Omental fat pad (tissue), 3 donors: ENCODE measurements at regions not wholly inside any gene's neighbourhood (a gene's known extent, or its start where the extent isn't known, plus 50 kb on each side); places are given as distances from the start of the nearest gene placed in this dataset.

ENCODE experiments used
- ATAC-seq: fragments of 150-250 bp; one replicate; pipeline ENCODE4 v1.9.1; 2016; ENCODE audit warnings: mild to moderate bottlenecking, moderate library complexity; ENCODE audit not compliant: low FRiP score
- DNase-seq: peaks from one replicate; pipeline ENCODE4 v3.0.0-alpha.2; 2019; ENCODE audit warnings: low spot score
- TF ChIP-seq, protein P1 (sequence below), 3 donors: fragments of 450-650 bp; IDR thresholded peaks; one replicate each; pipeline ENCODE4 v1.5.1; 2016 to 2017; ENCODE audit warnings: antibody characterized with exemption in 3 of 3, mild to moderate bottlenecking in 3 of 3, moderate library complexity in 2 of 3

- DNase-seq (no peak), ATAC-seq (no peak)
- TF ChIP-seq, protein P1, sequence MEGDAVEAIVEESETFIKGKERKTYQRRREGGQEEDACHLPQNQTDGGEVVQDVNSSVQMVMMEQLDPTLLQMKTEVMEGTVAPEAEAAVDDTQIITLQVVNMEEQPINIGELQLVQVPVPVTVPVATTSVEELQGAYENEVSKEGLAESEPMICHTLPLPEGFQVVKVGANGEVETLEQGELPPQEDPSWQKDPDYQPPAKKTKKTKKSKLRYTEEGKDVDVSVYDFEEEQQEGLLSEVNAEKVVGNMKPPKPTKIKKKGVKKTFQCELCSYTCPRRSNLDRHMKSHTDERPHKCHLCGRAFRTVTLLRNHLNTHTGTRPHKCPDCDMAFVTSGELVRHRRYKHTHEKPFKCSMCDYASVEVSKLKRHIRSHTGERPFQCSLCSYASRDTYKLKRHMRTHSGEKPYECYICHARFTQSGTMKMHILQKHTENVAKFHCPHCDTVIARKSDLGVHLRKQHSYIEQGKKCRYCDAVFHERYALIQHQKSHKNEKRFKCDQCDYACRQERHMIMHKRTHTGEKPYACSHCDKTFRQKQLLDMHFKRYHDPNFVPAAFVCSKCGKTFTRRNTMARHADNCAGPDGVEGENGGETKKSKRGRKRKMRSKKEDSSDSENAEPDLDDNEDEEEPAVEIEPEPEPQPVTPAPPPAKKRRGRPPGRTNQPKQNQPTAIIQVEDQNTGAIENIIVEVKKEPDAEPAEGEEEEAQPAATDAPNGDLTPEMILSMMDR (IDR thresholded peaks at IDR 0.05): no peak
These were observed 194.9 kb downstream of the SKIDA1 start for GRCh38 chr10:21330628-21331020.

- TF ChIP-seq, protein P1 (IDR thresholded peaks at IDR 0.05): no peak
- ATAC-seq (peak; percentile 61), DNase-seq (no peak)
These were observed 195.4 kb downstream of the SKIDA1 start for GRCh38 chr10:21329995-21330627.

DNA sequence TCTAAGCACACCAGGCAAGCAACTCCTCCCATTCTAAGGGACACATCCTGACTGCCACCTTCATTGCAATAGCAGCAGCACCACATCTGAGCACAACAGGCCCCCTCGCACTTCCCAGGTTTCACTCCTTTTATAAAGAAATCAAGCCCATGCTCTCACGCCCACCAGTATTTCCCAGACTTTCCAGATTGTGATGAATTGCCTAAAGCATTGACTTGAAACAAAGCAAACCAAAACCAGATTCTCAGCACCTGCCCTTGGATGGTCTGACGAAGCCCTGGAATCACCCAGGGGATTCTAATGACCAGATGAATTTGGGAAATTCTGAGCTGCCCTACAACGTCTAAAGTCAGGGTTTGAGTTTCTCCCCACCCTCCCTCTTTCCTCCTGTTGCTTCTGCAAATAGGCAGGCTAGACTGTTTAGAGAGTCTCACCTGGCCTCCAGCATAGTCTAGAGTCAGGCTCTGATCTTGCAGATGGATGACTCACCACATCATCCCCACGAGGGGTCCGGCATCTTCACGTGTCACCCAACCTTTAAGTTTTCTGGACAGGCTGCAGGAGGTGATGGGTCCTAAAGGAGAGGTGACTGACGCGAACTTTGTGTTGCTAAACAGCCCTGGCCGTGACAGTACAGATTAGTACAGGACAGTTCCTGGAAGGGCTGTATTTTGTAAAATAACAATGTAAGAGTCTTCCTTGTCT, 198.0 kb downstream of the SKIDA1 start:
- DNase-seq (no peak), ATAC-seq (no peak)
- TF ChIP-seq, protein P1 (IDR thresholded peaks at IDR 0.05): no peak

DNA sequence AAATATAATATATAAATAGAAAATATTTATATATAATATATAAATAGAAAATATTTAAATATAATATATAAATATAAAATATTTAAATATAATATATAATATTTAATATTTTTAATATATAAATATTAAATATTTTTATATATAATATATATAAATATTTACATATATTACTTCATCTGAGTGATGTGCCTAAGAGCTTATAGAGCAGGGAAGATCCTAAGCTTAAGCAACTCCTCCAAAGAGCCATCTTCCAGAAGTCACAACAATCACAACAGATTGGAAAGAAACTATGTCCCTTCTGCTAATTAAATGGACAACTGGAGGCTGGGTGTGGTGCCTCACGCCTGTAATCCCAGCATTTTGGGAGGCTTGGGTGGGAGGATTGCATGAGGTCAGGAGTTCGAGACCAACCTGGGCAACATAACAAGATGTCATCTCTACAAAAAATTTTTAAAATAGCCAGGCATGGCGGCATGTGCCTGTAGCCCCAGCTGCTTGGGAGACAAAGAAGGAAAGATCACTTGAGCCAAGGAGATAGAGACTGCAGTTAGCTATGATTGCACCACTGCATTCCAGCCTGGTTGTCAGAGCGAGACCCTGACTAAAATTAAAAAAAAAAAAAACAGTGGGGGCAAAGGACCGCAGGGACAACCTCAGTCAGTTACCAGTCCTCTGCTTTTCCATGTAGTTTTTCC, 198.7 kb downstream of the SKIDA1 start:
- DNase-seq: no peak
- no peak for ATAC-seq
- TF ChIP-seq, protein P1 (IDR thresholded peaks at IDR 0.05): no peak

- DNase-seq (no peak), ATAC-seq (no peak)
- TF ChIP-seq, protein P1 (IDR thresholded peaks at IDR 0.05): no peak
These were observed 206.8 kb downstream of the SKIDA1 start for GRCh38 chr10:21318540-21319167.

DNA sequence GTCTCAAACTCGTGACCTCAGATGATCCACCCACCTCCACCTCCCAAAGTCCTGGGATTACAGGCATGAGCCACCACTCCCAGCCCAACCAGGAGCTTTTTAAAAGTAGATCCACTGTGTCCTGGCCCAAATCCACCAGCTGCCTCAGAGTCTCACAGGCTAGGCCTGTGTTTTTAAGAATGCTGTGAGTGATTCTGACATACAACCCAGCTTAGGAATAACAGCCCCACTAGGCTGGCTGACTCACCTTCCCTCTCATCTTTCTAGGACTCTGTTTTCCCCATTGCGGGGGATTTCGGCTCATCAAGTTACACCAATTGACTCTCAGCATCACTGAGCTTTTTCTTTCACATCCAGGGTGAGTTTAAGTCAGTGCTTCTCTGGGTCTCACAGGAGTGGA, 207.6 kb downstream of the SKIDA1 start:
- DNase-seq: no peak
- peak; percentile 37 for ATAC-seq
- TF ChIP-seq, protein P1 (IDR thresholded peaks at IDR 0.05): no peak
